ENCODE measurements at regions not wholly inside any gene's neighbourhood (a gene's known extent, or its start where the extent isn't known, plus 50 kb on each side); places are given as distances from the start of the nearest gene placed in this dataset.

- DNase-seq (ENCODE audit: low read depth in 2 of 2), result no peak
Measured at GRCh38 chr9:108158236-108158995, 668.8 kb upstream of the KLF4 start.

- DNase-seq (ENCODE audit: low read depth in 2 of 2), result no peak
Measured at GRCh38 chr9:108156270-108156998, 666.9 kb upstream of the KLF4 start.

- no peak for DNase-seq (ENCODE audit: low read depth in 2 of 2)
Measured at GRCh38 chr9:108153416-108153815, 663.8 kb upstream of the KLF4 start.

GRCh38 chr9:108150736-108151586 lies 661.4 kb upstream of the KLF4 start:
- no peak for DNase-seq (ENCODE audit: low read depth in 2 of 2)

GRCh38 chr9:108149326-108149725 lies 659.8 kb upstream of the KLF4 start:
- no peak for DNase-seq (ENCODE audit: low read depth in 2 of 2)

GRCh38 chr9:108142504-108143201 lies 653.1 kb upstream of the KLF4 start:
- DNase-seq (ENCODE audit: low read depth in 2 of 2), result no peak

- no peak for DNase-seq (ENCODE audit: low read depth in 2 of 2)
Measured at GRCh38 chr9:108142142-108142503, 652.6 kb upstream of the KLF4 start.

GRCh38 chr9:108139900-108140299 lies 650.3 kb upstream of the KLF4 start:
- DNase-seq (ENCODE audit: low read depth in 2 of 2), result no peak

GRCh38 chr9:108138516-108138915 lies 648.9 kb upstream of the KLF4 start:
- no peak for DNase-seq (ENCODE audit: low read depth in 2 of 2)

GRCh38 chr9:108136656-108137055 lies 647.1 kb upstream of the KLF4 start:
- DNase-seq (ENCODE audit: low read depth in 2 of 2), result no peak

GRCh38 chr9:108134486-108135128 lies 645.0 kb upstream of the KLF4 start:
- no peak for DNase-seq (ENCODE audit: low read depth in 2 of 2)

- no peak for DNase-seq (ENCODE audit: low read depth in 2 of 2)
Measured at GRCh38 chr9:108133680-108134079, 644.1 kb upstream of the KLF4 start.

GRCh38 chr9:108133101-108133500 lies 643.5 kb upstream of the KLF4 start:
- no peak for DNase-seq (ENCODE audit: low read depth in 2 of 2)

- DNase-seq (ENCODE audit: low read depth in 2 of 2), result no peak
Measured at GRCh38 chr9:108130905-108131304, 641.3 kb upstream of the KLF4 start.

- DNase-seq (ENCODE audit: low read depth in 2 of 2), result no peak
Measured at GRCh38 chr9:108125625-108126024, 636.1 kb upstream of the KLF4 start.

- DNase-seq (ENCODE audit: low read depth in 2 of 2), result no peak
Measured at GRCh38 chr9:108119530-108120113, 630.1 kb upstream of the KLF4 start.

GRCh38 chr9:108117795-108118194 lies 628.2 kb upstream of the KLF4 start:
- DNase-seq (ENCODE audit: low read depth in 2 of 2), result no peak

GRCh38 chr9:108117306-108117705 lies 627.7 kb upstream of the KLF4 start:
- no peak for DNase-seq (ENCODE audit: low read depth in 2 of 2)

- no peak for DNase-seq (ENCODE audit: low read depth in 2 of 2)
Measured at GRCh38 chr9:108113596-108113995, 624.0 kb upstream of the KLF4 start.

GRCh38 chr9:108109927-108110690 lies 620.5 kb upstream of the KLF4 start:
- no peak for DNase-seq (ENCODE audit: low read depth in 2 of 2)

Data from stimulated activated CD8-positive, alpha-beta memory T cell treated with anti-CD3 and anti-CD28 coated beads, Interleukin-7, amount 100 ng/mL, for 1 hour (primary cell).